CD14-positive monocyte (primary cell): ENCODE measurements at regions not wholly inside any gene's neighbourhood (a gene's known extent, or its start where the extent isn't known, plus 50 kb on each side); places are given as distances from the start of the nearest gene placed in this dataset.

Experiments used
- DNase-seq, 3 donors: peaks; one replicate each; pipeline ENCODE4 v3.0.0-alpha.2; 2011 to 2022
- H2AFZ ChIP-seq: 2 replicates; pipeline ENCODE4 v1.6.0; 2012; ENCODE audit warnings: mild to moderate bottlenecking, low read depth, low read length, inconsistent platforms; ENCODE audit not compliant: insufficient read depth, poor library complexity, severe bottlenecking
- H3K27ac ChIP-seq, 2 donors: 1 replicate in 1 of 2; 2 replicates in 1 of 2; pipeline ENCODE4 v1.5.1; 2012 to 2013; ENCODE audit warnings: low read length in 2 of 2, control low read depth in 1 of 2, inconsistent platforms in 1 of 2, low read depth in 1 of 2, mild to moderate bottlenecking in 1 of 2
- H3K27me3 ChIP-seq, 2 donors: one replicate each; pipeline versions ENCODE4 v1.6.0 to v1.6.1; 2011 to 2013; ENCODE audit warnings: low read length in 2 of 2; ENCODE audit not compliant: control insufficient read depth in 2 of 2, insufficient read depth in 2 of 2
- H3K36me3 ChIP-seq, 2 donors: replicated peaks in 1 of 2; 1 replicate in 1 of 2; 2 replicates in 1 of 2; pipeline versions ENCODE4 v1.5.1 to v1.6.1; 2012 to 2013; ENCODE audit warnings: low read length in 2 of 2, control low read depth in 1 of 2, inconsistent platforms in 1 of 2, mild to moderate bottlenecking in 1 of 2; ENCODE audit not compliant: insufficient read depth in 2 of 2, control insufficient read depth in 1 of 2
- H3K4me1 ChIP-seq, 2 donors: 1 replicate in 1 of 2; 2 replicates in 1 of 2; pipeline versions ENCODE4 v1.5.1 to v1.6.1; 2012 to 2013; ENCODE audit warnings: low read length in 2 of 2, control low read depth in 1 of 2, inconsistent platforms in 1 of 2, mild to moderate bottlenecking in 1 of 2, moderate library complexity in 1 of 2; ENCODE audit not compliant: insufficient read depth in 2 of 2, control insufficient read depth in 1 of 2
- H3K4me2 ChIP-seq: replicated peaks from 2 replicates; pipeline ENCODE3; 2012; ENCODE audit warnings: low read length, moderate library complexity, mild to moderate bottlenecking; ENCODE audit not compliant: poor library complexity, severe bottlenecking; ENCODE audit errors: extremely low read depth
- H3K4me3 ChIP-seq, 3 experiments: fragments of 200-600 bp in 1 of 3; sonication (generic) in 1 of 3; replicated peaks in 1 of 3; 1 replicate in 2 of 3; 2 replicates in 1 of 3; pipeline ENCODE4 v1.5.1; 2011 to 2013; ENCODE audit warnings: low read length in 3 of 3, mild to moderate bottlenecking in 3 of 3, control low read depth in 2 of 3, low read depth in 2 of 3, inconsistent platforms in 1 of 3, moderate library complexity in 1 of 3
- H3K79me2 ChIP-seq: 2 replicates; pipeline ENCODE4 v1.6.0; 2012; ENCODE audit warnings: mild to moderate bottlenecking, control low read depth, inconsistent platforms, low read length, moderate library complexity; ENCODE audit not compliant: insufficient read depth
- H3K9ac ChIP-seq: 2 replicates; pipeline ENCODE4 v1.6.0; 2017; ENCODE audit warnings: low read length, mild to moderate bottlenecking; ENCODE audit not compliant: insufficient read depth, poor library complexity, severe bottlenecking
- H3K9me3 ChIP-seq, 2 donors: replicated peaks in 1 of 2; 1 replicate in 1 of 2; 2 replicates in 1 of 2; pipeline versions ENCODE4 v1.5.1 to v1.6.1; 2012 to 2013; ENCODE audit warnings: low read length in 2 of 2, control low read depth in 1 of 2; ENCODE audit not compliant: control insufficient read depth in 1 of 2, insufficient read depth in 1 of 2
- H4K20me1 ChIP-seq: 2 replicates; pipeline ENCODE4 v1.6.0; 2012; ENCODE audit warnings: mild to moderate bottlenecking, low read length, control low read depth, moderate library complexity; ENCODE audit not compliant: insufficient read depth
- H3K27ac Mint-ChIP-seq, 7 donors: one replicate each; pipeline ENCODE4 v1.8.0; 2020; ENCODE audit warnings: mild to moderate bottlenecking in 7 of 7, mixed read lengths in 7 of 7, moderate library complexity in 6 of 7, inconsistent platforms in 2 of 7
- H3K27me3 Mint-ChIP-seq, 3 donors: one replicate each; pipeline ENCODE4 v1.8.0; 2021 to 2022; ENCODE audit warnings: low read depth in 3 of 3, mild to moderate bottlenecking in 3 of 3, mixed read lengths in 3 of 3, moderate library complexity in 3 of 3, inconsistent platforms in 1 of 3
- H3K36me3 Mint-ChIP-seq, 2 donors: one replicate each; pipeline ENCODE4 v1.8.0; 2020; ENCODE audit warnings: mixed read lengths in 2 of 2, inconsistent platforms in 1 of 2, mild to moderate bottlenecking in 1 of 2
- H3K4me1 Mint-ChIP-seq: one replicate; pipeline ENCODE4 v1.8.0; 2020; ENCODE audit warnings: mild to moderate bottlenecking, mixed read lengths
- H3K4me3 Mint-ChIP-seq, 2 donors: one replicate each; pipeline ENCODE4 v1.8.0; 2020; ENCODE audit warnings: mild to moderate bottlenecking in 2 of 2, mixed read lengths in 2 of 2, moderate library complexity in 1 of 2
- H3K9me3 Mint-ChIP-seq, 7 donors: one replicate each; pipeline ENCODE4 v1.8.0; 2020 to 2022; ENCODE audit warnings: mixed read lengths in 7 of 7, mild to moderate bottlenecking in 6 of 7, moderate library complexity in 6 of 7, inconsistent platforms in 2 of 7
- WGBS: methylation state at CpG from one replicate; pipeline ENCODE4 v1.1.5; 2013; ENCODE audit warnings: missing lambda C conversion rate; ENCODE audit not compliant: insufficient coverage; 5-methylcytosine and 5-hydroxymethylcytosine counted together
- intact Hi-C, 2 donors: fragments of 100-400 bp; cut with micrococcal nuclease; formaldehyde crosslinking; loops; one replicate each; pipeline versions ENCODE4 v1.15.0 to v1.15.1; 2023
- TF ChIP-seq, protein P1 (sequence below): fragments of 200-600 bp; IDR thresholded peaks from one replicate; pipeline ENCODE4 v1.8.0; 2022; ENCODE audit warnings: antibody characterized with exemption, mild to moderate bottlenecking

- H3K4me3 ChIP-seq, result no peak overlapping the region
- H3K4me1 ChIP-seq, result no peaks in the 10 kb centered on the region
- no peak overlapping the region for H2AFZ ChIP-seq
- Mint-ChIP-seq H3K27ac (no peak overlapping the region), H3K9me3 (peaks cover 0 to 12% (median 2%) of the 10 kb centered on the region in 7 donors), H3K4me1 (peaks cover 2% of the 10 kb centered on the region), H3K4me3 (no peak overlapping the region), H3K36me3 (no peaks in the 10 kb centered on the region), H3K27me3 (no peaks in the 10 kb centered on the region)
- H3K27ac ChIP-seq, result no peak overlapping the region
- H3K9ac ChIP-seq, result no peak overlapping the region
- no peaks in the 10 kb centered on the region for H3K9me3 ChIP-seq
- DNase-seq, result no peak
- TF ChIP-seq, protein P1, sequence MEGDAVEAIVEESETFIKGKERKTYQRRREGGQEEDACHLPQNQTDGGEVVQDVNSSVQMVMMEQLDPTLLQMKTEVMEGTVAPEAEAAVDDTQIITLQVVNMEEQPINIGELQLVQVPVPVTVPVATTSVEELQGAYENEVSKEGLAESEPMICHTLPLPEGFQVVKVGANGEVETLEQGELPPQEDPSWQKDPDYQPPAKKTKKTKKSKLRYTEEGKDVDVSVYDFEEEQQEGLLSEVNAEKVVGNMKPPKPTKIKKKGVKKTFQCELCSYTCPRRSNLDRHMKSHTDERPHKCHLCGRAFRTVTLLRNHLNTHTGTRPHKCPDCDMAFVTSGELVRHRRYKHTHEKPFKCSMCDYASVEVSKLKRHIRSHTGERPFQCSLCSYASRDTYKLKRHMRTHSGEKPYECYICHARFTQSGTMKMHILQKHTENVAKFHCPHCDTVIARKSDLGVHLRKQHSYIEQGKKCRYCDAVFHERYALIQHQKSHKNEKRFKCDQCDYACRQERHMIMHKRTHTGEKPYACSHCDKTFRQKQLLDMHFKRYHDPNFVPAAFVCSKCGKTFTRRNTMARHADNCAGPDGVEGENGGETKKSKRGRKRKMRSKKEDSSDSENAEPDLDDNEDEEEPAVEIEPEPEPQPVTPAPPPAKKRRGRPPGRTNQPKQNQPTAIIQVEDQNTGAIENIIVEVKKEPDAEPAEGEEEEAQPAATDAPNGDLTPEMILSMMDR, result no peak
- H3K36me3 ChIP-seq, result no peaks in the 10 kb centered on the region
- H3K27me3 ChIP-seq, result no peaks in the 10 kb centered on the region
- no peaks in the 10 kb centered on the region for H4K20me1 ChIP-seq
- intact Hi-C loops, result no loop called here
- no peaks in the 10 kb centered on the region for H3K79me2 ChIP-seq
- no peak overlapping the region for H3K4me2 ChIP-seq
Observed at GRCh38 chr12:90038289-90038688, 329.7 kb upstream of the ATP2B1 start.

GRCh38 chr12:90037740-90038139 is 329.1 kb upstream of the ATP2B1 start:
- no peak for DNase-seq
- Mint-ChIP-seq H3K27me3 (no peaks in the 10 kb centered on the region), H3K9me3 (peaks cover 0 to 12% (median 2%) of the 10 kb centered on the region in 7 donors), H3K27ac (no peak overlapping the region), H3K36me3 (no peaks in the 10 kb centered on the region), H3K4me3 (no peak overlapping the region), H3K4me1 (peaks cover 2% of the 10 kb centered on the region)
- H4K20me1 ChIP-seq, result no peaks in the 10 kb centered on the region
- no peaks in the 10 kb centered on the region for H3K27me3 ChIP-seq
- TF ChIP-seq, protein P1, result no peak
- no peak overlapping the region for H3K9ac ChIP-seq
- H2AFZ ChIP-seq, result no peak overlapping the region
- H3K36me3 ChIP-seq, result no peaks in the 10 kb centered on the region
- no peak overlapping the region for H3K4me3 ChIP-seq
- H3K4me2 ChIP-seq, result no peak overlapping the region
- no CpG with 5 or more reads among the region's 1 CpG for WGBS
- no peaks in the 10 kb centered on the region for H3K4me1 ChIP-seq
- no peaks in the 10 kb centered on the region for H3K9me3 ChIP-seq
- intact Hi-C loops, result no loop called here
- no peak overlapping the region for H3K27ac ChIP-seq
- H3K79me2 ChIP-seq, result no peaks in the 10 kb centered on the region
